Heart left ventricle (tissue), 13 donors: ENCODE measurements at regions not wholly inside any gene's neighbourhood (a gene's known extent, or its start where the extent isn't known, plus 50 kb on each side); places are given as distances from the start of the nearest gene placed in this dataset.

Experiments used
- CTCF ChIP-seq, 12 donors: fragments of 200-600 bp; sonication (generic) in 4 of 12; IDR thresholded peaks; one replicate each; pipeline versions ENCODE4 v1.5.0 to v1.8.0; 2018 to 2022; ENCODE audit warnings: antibody characterized with exemption in 12 of 12, mild to moderate bottlenecking in 5 of 12
- POLR2A ChIP-seq, 2 donors: fragments of 450-650 bp; IDR thresholded peaks; one replicate each; pipeline ENCODE4 v1.6.1; 2017; ENCODE audit warnings: antibody characterized with exemption in 2 of 2, mild to moderate bottlenecking in 2 of 2, moderate library complexity in 2 of 2
- donor health status: ischemic (EF 13 %, LVEDD 7.1; RV severe dilation, severe dysfunction).
- donor health status: DM: no; HTN: yes; CAD: no.
- donor health status: DM: no; HTN: no; CAD: no.
- donor health status: ischemic (EF 25% LVEDD 6.9; RV normal size, moderate dysfunction).
- donor health status: ischemic (EF 25% LVEDD 5.7; RV mildly dilated, moderate dysfunction).
- donor health status: ischemic (EF 35%, LVEDD 5.7; RV mildly dilated, moderate dysfunction).
- donor health status: nonischemic (EF 11% LVEDD 7.7; RV severe dilation, severe dysfunction).
- donor health status: DM: yes; HTN: yes; CAD: no.
- donor health status: PGD.
- donor health status: ischemic (EF 29% LVEDD 5.4; RV normal size, mild dysfunction).
- donor health status: nonischemic (EF 23%, LVEDD 6.1; RV moderate dilation, normal function).

- TF ChIP-seq CTCF (IDR thresholded peaks at IDR 0.05): no peak
- TF ChIP-seq POLR2A (IDR thresholded peaks at IDR 0.05): no peak
Measured at GRCh38 chr7:26538689-26539088, 247.0 kb downstream of the SNX10 start.
